ENCODE measurements at regions not wholly inside any gene's neighbourhood (a gene's known extent, or its start where the extent isn't known, plus 50 kb on each side); places are given as distances from the start of the nearest gene placed in this dataset.

GRCh38 chr10:65796472-65796871, 1129.4 kb upstream of the LRRTM3 start:
- TF ChIP-seq CTCF (IDR thresholded peaks at IDR 0.05; ENCODE audit: low read length) (no peak), EZH2 (IDR thresholded peaks at IDR 0.05; ENCODE audit: borderline replicate concordance, low read length) (no peak)
